HepG2 (cell line): ENCODE measurements at regions not wholly inside any gene's neighbourhood (a gene's known extent, or its start where the extent isn't known, plus 50 kb on each side); places are given as distances from the start of the nearest gene placed in this dataset.

Experiments used
- ATAC-seq: fragments of 200-7000 bp; cut with Tn5 transposase; 3 replicates; pipeline ENCODE4 v1.9.1; 2020; ENCODE audit warnings: mild to moderate bottlenecking, moderate library complexity
- BruUV-seq: library from RNA; stranded (reverse); fragments of 400-500 nt; replicated peaks from 2 replicates; lab custom pipeline; 2021; lab: Mats Ljungman, UMichigan
- CTCF ChIA-PET: fragments of 300-600 bp; formaldehyde crosslinking; extraction: SDS; loops from one replicate; lab custom pipeline; 2021; ENCODE audit warnings: low total read pairs, inconsistent platforms, low intra/inter-chr PET ratio; lab: Yijun Ruan, JAX
- POLR2A ChIA-PET: fragments of 350-600 bp; sonication (Branson Sonifier 250); formaldehyde crosslinking; loops from one replicate; lab custom pipeline; 2020; ENCODE audit warnings: antibody characterized with exemption, inconsistent platforms; lab: Yijun Ruan, JAX
- DNase-seq: peaks from one replicate; pipeline ENCODE4 v3.0.0-alpha.2; 2015; ENCODE audit warnings: low spot score
- FAIRE-seq: peaks from 3 replicates; lab custom pipeline; 2011; peaks lifted over from hg19 to GRCh38; lab: Jason Lieb, UNC
- H2AFZ ChIP-seq: one replicate; pipeline ENCODE4 v1.6.1; 2011; ENCODE audit warnings: low read length, inconsistent platforms
- H3K27ac ChIP-seq: fragments of 300-600 bp; 3 replicates; pipeline ENCODE4 v1.8.0; 2011; ENCODE audit warnings: mixed run types, mild to moderate bottlenecking, mixed read lengths, low read length, inconsistent platforms; ENCODE audit not compliant: insufficient read depth; ENCODE audit errors: extremely low read length
- H3K27me3 ChIP-seq, 2 experiments: fragments of 200-600 bp in 1 of 2; 2 replicates in 1 of 2; 3 replicates in 1 of 2; pipeline versions ENCODE4 v1.6.0 to v1.8.0; 2011; ENCODE audit warnings: low read length in 2 of 2, mild to moderate bottlenecking in 2 of 2, moderate library complexity in 2 of 2, inconsistent platforms in 1 of 2; ENCODE audit not compliant: insufficient read depth in 2 of 2, control insufficient read depth in 1 of 2
- H3K36me3 ChIP-seq, 2 experiments: fragments of 200-600 bp in 1 of 2; replicated peaks in 1 of 2; 2 replicates in 1 of 2; 3 replicates in 1 of 2; pipeline versions ENCODE4 v1.5.1 to v1.8.0; 2011; ENCODE audit warnings: low read length in 2 of 2, inconsistent platforms in 1 of 2; ENCODE audit not compliant: insufficient read depth in 2 of 2, control insufficient read depth in 1 of 2
- H3K4me1 ChIP-seq: 2 replicates; pipeline ENCODE4 v1.5.1; 2012; ENCODE audit warnings: low read length, inconsistent platforms; ENCODE audit not compliant: insufficient read depth
- H3K4me2 ChIP-seq: 2 replicates; pipeline ENCODE4 v1.6.0; 2011; ENCODE audit warnings: low read depth, low read length, inconsistent platforms
- H3K4me3 ChIP-seq, 3 experiments: fragments of 200-600 bp in 1 of 3; sonication (generic), shearing (Covaris generic) in 1 of 3; replicated peaks in 1 of 3; 2 replicates each; pipeline ENCODE4 v1.5.1; 2011 to 2016; ENCODE audit warnings: low read length in 3 of 3, inconsistent platforms in 2 of 3, low read depth in 2 of 3, mild to moderate bottlenecking in 2 of 3, control low read depth in 1 of 3, mixed read lengths in 1 of 3; ENCODE audit not compliant: insufficient read depth in 1 of 3
- H3K79me2 ChIP-seq: one replicate; pipeline ENCODE4 v1.6.1; 2011; ENCODE audit warnings: low read length, inconsistent platforms; ENCODE audit not compliant: insufficient read depth
- H3K9ac ChIP-seq: 2 replicates; pipeline ENCODE4 v1.6.0; 2011; ENCODE audit warnings: mild to moderate bottlenecking, low read depth, low read length, inconsistent platforms; ENCODE audit not compliant: insufficient read depth
- H3K9me3 ChIP-seq: 2 replicates; pipeline ENCODE4 v1.5.1; 2012; ENCODE audit warnings: mild to moderate bottlenecking, low read length
- H4K20me1 ChIP-seq: 2 replicates; pipeline ENCODE4 v1.6.0; 2011; ENCODE audit warnings: inconsistent platforms, mild to moderate bottlenecking, low read length, moderate library complexity; ENCODE audit not compliant: insufficient read depth
- AGO1 ChIP-seq: fragments of 200-400 bp; formaldehyde crosslinking; IDR thresholded peaks from 2 replicates; pipeline ENCODE4 v1.6.1; 2017; ENCODE audit warnings: mild to moderate bottlenecking, low read depth, low read length, moderate library complexity; ENCODE audit not compliant: poor library complexity, severe bottlenecking
- DZIP1 ChIP-seq: sonication (generic); formaldehyde crosslinking; IDR thresholded peaks from 2 replicates; pipeline ENCODE4 v1.5.0; 2020; ENCODE audit warnings: mild to moderate bottlenecking, missing genetic modification reagents
- ELF3 ChIP-seq: IDR thresholded peaks from 2 replicates; pipeline ENCODE4 v1.6.1; 2016; ENCODE audit warnings: missing genetic modification reagents, missing compliant biosample characterization
- HDAC2 ChIP-seq: sonication (generic); formaldehyde crosslinking; IDR thresholded peaks from 2 replicates; pipeline ENCODE4 v1.4.0; 2020; ENCODE audit warnings: missing genetic modification reagents
- HNF4G ChIP-seq, 2 experiments: sonication (generic) in 1 of 2; formaldehyde crosslinking in 1 of 2; IDR thresholded peaks; 2 replicates each; pipeline versions ENCODE4 v1.4.0 to v1.6.1; 2011 to 2020; ENCODE audit warnings: borderline replicate concordance in 2 of 2, low read depth in 2 of 2, mild to moderate bottlenecking in 2 of 2, low read length in 1 of 2, missing genetic modification reagents in 1 of 2, moderate library complexity in 1 of 2
- HNRNPL ChIP-seq: fragments of 200-400 bp; formaldehyde crosslinking; IDR thresholded peaks from 2 replicates; pipeline ENCODE4 v1.6.1; 2017; ENCODE audit warnings: mild to moderate bottlenecking, low read depth, low read length
- JDP2 ChIP-seq: sonication (generic); formaldehyde crosslinking; IDR thresholded peaks from 2 replicates; pipeline ENCODE4 v1.8.1; 2022; ENCODE audit warnings: missing genetic modification reagents, borderline replicate concordance
- MATR3 ChIP-seq: sonication (generic); formaldehyde crosslinking; IDR thresholded peaks from 2 replicates; pipeline ENCODE4 v1.4.0; 2020; ENCODE audit warnings: missing genetic modification reagents
- MYPOP ChIP-seq: sonication (generic); formaldehyde crosslinking; IDR thresholded peaks from 2 replicates; pipeline ENCODE4 v1.8.1; 2023; ENCODE audit warnings: mild to moderate bottlenecking, moderate library complexity, missing genetic modification reagents
- NR3C1 ChIP-seq: sonication (generic); formaldehyde crosslinking; IDR thresholded peaks from 2 replicates; pipeline ENCODE4 v1.4.0; 2020; ENCODE audit warnings: missing genetic modification reagents
- SNRNP70 ChIP-seq: fragments of 200-400 bp; formaldehyde crosslinking; IDR thresholded peaks from 2 replicates; pipeline ENCODE4 v1.6.1; 2017; ENCODE audit warnings: mild to moderate bottlenecking, low read depth, low read length, moderate library complexity
- SP4 ChIP-seq: sonication (generic); formaldehyde crosslinking; IDR thresholded peaks from 2 replicates; pipeline ENCODE4 v1.8.1; 2023; ENCODE audit warnings: mild to moderate bottlenecking, missing genetic modification reagents
- ZBTB7A ChIP-seq: sonication (generic); formaldehyde crosslinking; IDR thresholded peaks from 2 replicates; pipeline ENCODE4 v1.8.0; 2022; ENCODE audit warnings: mild to moderate bottlenecking, missing genetic modification reagents
- ZNF205 ChIP-seq: IDR thresholded peaks from 2 replicates; pipeline ENCODE4 v1.6.1; 2018; ENCODE audit warnings: missing biosample characterization, missing genetic modification reagents
- ZNF234 ChIP-seq: sonication (generic); formaldehyde crosslinking; conservative IDR thresholded peaks from 2 replicates; pipeline ENCODE4 v1.5.1; 2020; ENCODE audit warnings: mild to moderate bottlenecking, missing genetic modification reagents
- ZNF530 ChIP-seq: sonication (generic); formaldehyde crosslinking; IDR thresholded peaks from 2 replicates; pipeline ENCODE4 v1.5.0; 2020; ENCODE audit warnings: low read depth, mild to moderate bottlenecking, missing genetic modification reagents
- ZNF772 ChIP-seq: sonication (generic); formaldehyde crosslinking; IDR thresholded peaks from 2 replicates; pipeline ENCODE4 v1.5.0; 2020; ENCODE audit warnings: mild to moderate bottlenecking, missing genetic modification reagents
- ZSCAN22 ChIP-seq: sonication (generic); formaldehyde crosslinking; IDR thresholded peaks from 2 replicates; pipeline ENCODE4 v1.4.0; 2020; ENCODE audit warnings: mild to moderate bottlenecking, missing genetic modification reagents
- WGBS: methylation state at CpG from one replicate; pipeline ENCODE4 v1.1.6; 2017; ENCODE audit warnings: low lambda C conversion rate; 5-methylcytosine and 5-hydroxymethylcytosine counted together
- in situ Hi-C: cut with HindIII; loops from 2 replicates; pipeline ENCODE4 v1.10.0; 2017; ENCODE audit warnings: low pct_unique_long_range_greater_than_20kb; ENCODE audit not compliant: extremely low pct_ligation_motif_present
- intact Hi-C: fragments of 100-400 bp; cut with micrococcal nuclease; formaldehyde crosslinking; loops from one replicate; pipeline ENCODE4 v1.10.0; 2022; ENCODE audit not compliant: unreplicated experiment

- in situ Hi-C loops: no loop called here
- H3K27me3 ChIP-seq: no peaks in the 10 kb centered on the region; a peak in 1 of 5 replicates
- BruUV-seq: no TSS peak
- ChIA-PET POLR2A (no interaction called here), CTCF (no interaction called here)
- no peak overlapping the region for H3K9ac ChIP-seq
- H3K27ac ChIP-seq: no peak overlapping the region
- no peak for ATAC-seq
- H3K36me3 ChIP-seq: no peaks in the 10 kb centered on the region
- no peak for FAIRE-seq
- H3K9me3 ChIP-seq: no peaks in the 10 kb centered on the region
- intact Hi-C loops: no loop called here
- H4K20me1 ChIP-seq: no peaks in the 10 kb centered on the region
- H3K4me2 ChIP-seq: no peak overlapping the region
- H2AFZ ChIP-seq: no peak overlapping the region
- H3K4me3 ChIP-seq: no peak overlapping the region
- no peaks in the 10 kb centered on the region for H3K79me2 ChIP-seq
- WGBS: 45% methylated on average over 4 of the region's 4 CpGs
- TF ChIP-seq MATR3 (CRISPR knock-in tag): no peak
- TF ChIP-seq DZIP1 (CRISPR knock-in tag): no peak
- DNase-seq: no peak
- no peaks in the 10 kb centered on the region for H3K4me1 ChIP-seq
Observed at GRCh38 chr9:106795031-106795430, 67.9 kb upstream of the ZNF462 start.

- no peaks in the 10 kb centered on the region; a peak in 1 of 5 replicates for H3K27me3 ChIP-seq
- H3K4me2 ChIP-seq: no peak overlapping the region
- in situ Hi-C loops: no loop called here
- no peaks in the 10 kb centered on the region for H3K9me3 ChIP-seq
- no peak overlapping the region for H3K9ac ChIP-seq
- DNase-seq (no peak), FAIRE-seq (no peak), ATAC-seq (no peak)
- H3K4me3 ChIP-seq: no peak overlapping the region
- no peaks in the 10 kb centered on the region for H4K20me1 ChIP-seq
- ChIA-PET POLR2A (no interaction called here), CTCF (no interaction called here)
- intact Hi-C loops: no loop called here
- H3K27ac ChIP-seq: no peak overlapping the region
- BruUV-seq: no TSS peak
- H2AFZ ChIP-seq: no peak overlapping the region
- H3K4me1 ChIP-seq: no peaks in the 10 kb centered on the region
- H3K79me2 ChIP-seq: no peaks in the 10 kb centered on the region
- H3K36me3 ChIP-seq: no peaks in the 10 kb centered on the region
- TF ChIP-seq MYPOP (CRISPR knock-in tag): no peak
- TF ChIP-seq ZNF530 (CRISPR knock-in tag): no peak
- TF ChIP-seq JDP2: no peak
- TF ChIP-seq ZSCAN22 (CRISPR knock-in tag): no peak
- TF ChIP-seq SNRNP70: no peak
- TF ChIP-seq NR3C1 (CRISPR knock-in tag): no peak
- no peak for TF ChIP-seq SP4 (CRISPR knock-in tag)
- TF ChIP-seq ZNF205 (CRISPR knock-in tag): no peak
- TF ChIP-seq HNF4G (IDR thresholded peaks at IDR 0.05; ENCODE audit: borderline replicate concordance, low read depth, low read length): no peak
- no peak for TF ChIP-seq HNF4G (CRISPR knock-in tag; IDR thresholded peaks at IDR 0.05; ENCODE audit: borderline replicate concordance, low read depth)
- TF ChIP-seq AGO1: no peak
- TF ChIP-seq ZNF772 (CRISPR knock-in tag): no peak
- TF ChIP-seq HDAC2 (CRISPR knock-in tag): no peak
- no peak for TF ChIP-seq ZBTB7A
- TF ChIP-seq ZNF234 (CRISPR knock-in tag): no peak
- TF ChIP-seq ELF3 (CRISPR knock-in tag): no peak
- TF ChIP-seq HNRNPL: no peak
Observed at GRCh38 chr9:106796771-106797170, 66.2 kb upstream of the ZNF462 start.
